ENCODE measurements at regions not wholly inside any gene's neighbourhood (a gene's known extent, or its start where the extent isn't known, plus 50 kb on each side); places are given as distances from the start of the nearest gene placed in this dataset.
"Not testable (repeated sequence)": the region's sequence is repeated elsewhere in the genome, so short reads cannot be mapped to it uniquely, and the experiment has no call there.

DNA sequence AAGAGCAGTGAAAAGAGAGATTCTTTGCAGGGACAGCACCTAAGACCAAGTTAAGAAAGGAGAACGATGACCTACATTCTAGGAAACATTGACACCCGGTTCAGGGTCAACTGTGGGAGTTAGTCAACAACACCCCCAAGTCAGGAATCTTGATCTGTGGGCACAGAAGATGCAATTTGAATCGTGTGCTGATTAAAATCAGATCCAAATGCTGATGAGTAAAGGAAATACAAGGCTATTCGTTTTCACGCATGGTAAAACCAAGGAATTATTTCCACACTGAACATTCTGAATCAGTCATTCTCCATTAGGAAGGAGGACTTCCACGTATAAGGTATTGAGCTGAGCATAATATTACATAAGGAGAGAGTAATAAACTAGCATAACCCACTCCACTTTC lies 124.2 kb downstream of the COPS8 start:
- H3K4me3 ChIP-seq (ENCODE audit: low read depth, low read length): no peak overlapping the region
- TF ChIP-seq, protein P1, sequence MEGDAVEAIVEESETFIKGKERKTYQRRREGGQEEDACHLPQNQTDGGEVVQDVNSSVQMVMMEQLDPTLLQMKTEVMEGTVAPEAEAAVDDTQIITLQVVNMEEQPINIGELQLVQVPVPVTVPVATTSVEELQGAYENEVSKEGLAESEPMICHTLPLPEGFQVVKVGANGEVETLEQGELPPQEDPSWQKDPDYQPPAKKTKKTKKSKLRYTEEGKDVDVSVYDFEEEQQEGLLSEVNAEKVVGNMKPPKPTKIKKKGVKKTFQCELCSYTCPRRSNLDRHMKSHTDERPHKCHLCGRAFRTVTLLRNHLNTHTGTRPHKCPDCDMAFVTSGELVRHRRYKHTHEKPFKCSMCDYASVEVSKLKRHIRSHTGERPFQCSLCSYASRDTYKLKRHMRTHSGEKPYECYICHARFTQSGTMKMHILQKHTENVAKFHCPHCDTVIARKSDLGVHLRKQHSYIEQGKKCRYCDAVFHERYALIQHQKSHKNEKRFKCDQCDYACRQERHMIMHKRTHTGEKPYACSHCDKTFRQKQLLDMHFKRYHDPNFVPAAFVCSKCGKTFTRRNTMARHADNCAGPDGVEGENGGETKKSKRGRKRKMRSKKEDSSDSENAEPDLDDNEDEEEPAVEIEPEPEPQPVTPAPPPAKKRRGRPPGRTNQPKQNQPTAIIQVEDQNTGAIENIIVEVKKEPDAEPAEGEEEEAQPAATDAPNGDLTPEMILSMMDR (IDR thresholded peaks at IDR 0.05; ENCODE audit: insufficient read depth, low read length, severe bottlenecking): no peak
- peaks cover 10% of the 10 kb centered on the region for H3K27me3 ChIP-seq (ENCODE audit: control insufficient read depth, insufficient read depth, low read length)
- H3K36me3 ChIP-seq (ENCODE audit: control insufficient read depth, insufficient read depth, low read length): no peaks in the 10 kb centered on the region
- FAIRE-seq (no peak), DNase-seq (ENCODE audit: low read depth) (no peak)

GRCh38 chr2:237210297-237210696 lies 124.6 kb downstream of the COPS8 start:
- peaks cover 9% of the 10 kb centered on the region for H3K27me3 ChIP-seq (ENCODE audit: control insufficient read depth, insufficient read depth, low read length)
- no peak for DNase-seq (ENCODE audit: low read depth)
- no peak for FAIRE-seq

DNA sequence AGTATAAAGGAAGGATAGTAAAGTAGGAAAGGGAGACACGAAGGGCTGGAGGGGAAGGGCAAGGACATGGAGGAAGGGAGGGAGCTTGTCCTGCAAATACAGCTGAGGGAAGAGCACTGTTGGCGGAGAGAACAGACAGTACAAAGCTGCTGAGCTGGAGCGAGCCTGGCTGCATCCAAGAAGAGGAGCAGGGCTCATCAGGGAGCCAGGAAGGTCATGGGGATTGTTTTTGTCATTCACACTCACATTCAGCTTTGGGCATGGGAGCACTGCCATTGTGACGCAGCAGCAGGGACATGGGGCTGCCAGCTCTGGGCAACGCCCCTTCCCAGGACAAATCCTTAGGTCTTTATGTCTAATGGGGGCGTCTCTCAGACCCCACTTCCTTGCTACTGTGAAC lies 125.1 kb downstream of the COPS8 start:
- DNase-seq (ENCODE audit: low read depth) (no peak), FAIRE-seq (no peak)
- no peak overlapping the region for H3K4me3 ChIP-seq (ENCODE audit: low read depth, low read length)
- no peaks in the 10 kb centered on the region for H3K36me3 ChIP-seq (ENCODE audit: control insufficient read depth, insufficient read depth, low read length)
- peaks cover 4% of the 10 kb centered on the region for H3K27me3 ChIP-seq (ENCODE audit: control insufficient read depth, insufficient read depth, low read length)
- TF ChIP-seq, protein P1 (IDR thresholded peaks at IDR 0.05; ENCODE audit: insufficient read depth, low read length, severe bottlenecking): no peak

More at GRCh38 chr2:237210297-237210696, 124.6 kb downstream of the COPS8 start:
- TF ChIP-seq, protein P1 (IDR thresholded peaks at IDR 0.05; ENCODE audit: insufficient read depth, low read length, severe bottlenecking): no peak
- no peaks in the 10 kb centered on the region for H3K36me3 ChIP-seq (ENCODE audit: control insufficient read depth, insufficient read depth, low read length)
- H3K4me3 ChIP-seq (ENCODE audit: low read depth, low read length): no peak overlapping the region

GRCh38 chr2:237212356-237213279 lies 126.9 kb downstream of the COPS8 start:
- FAIRE-seq: peak; percentile 100
- not testable (repeated sequence) for H3K4me3 ChIP-seq (ENCODE audit: low read depth, low read length); H3K36me3 ChIP-seq (ENCODE audit: control insufficient read depth, insufficient read depth, low read length); H3K27me3 ChIP-seq (ENCODE audit: control insufficient read depth, insufficient read depth, low read length); DNase-seq (ENCODE audit: low read depth)

- H3K36me3 ChIP-seq (ENCODE audit: control insufficient read depth, insufficient read depth, low read length): no peaks in the 10 kb centered on the region
- peak; percentile 32 for DNase-seq (ENCODE audit: low read depth)
- no peaks in the 10 kb centered on the region for H3K27me3 ChIP-seq (ENCODE audit: control insufficient read depth, insufficient read depth, low read length)
- no peak overlapping the region for H3K4me3 ChIP-seq (ENCODE audit: low read depth, low read length)
- TF ChIP-seq, protein P1 (IDR thresholded peaks at IDR 0.05; ENCODE audit: insufficient read depth, low read length, severe bottlenecking): no peak
- FAIRE-seq: no peak
Observed at GRCh38 chr2:237213315-237214022, 127.8 kb downstream of the COPS8 start.

DNA sequence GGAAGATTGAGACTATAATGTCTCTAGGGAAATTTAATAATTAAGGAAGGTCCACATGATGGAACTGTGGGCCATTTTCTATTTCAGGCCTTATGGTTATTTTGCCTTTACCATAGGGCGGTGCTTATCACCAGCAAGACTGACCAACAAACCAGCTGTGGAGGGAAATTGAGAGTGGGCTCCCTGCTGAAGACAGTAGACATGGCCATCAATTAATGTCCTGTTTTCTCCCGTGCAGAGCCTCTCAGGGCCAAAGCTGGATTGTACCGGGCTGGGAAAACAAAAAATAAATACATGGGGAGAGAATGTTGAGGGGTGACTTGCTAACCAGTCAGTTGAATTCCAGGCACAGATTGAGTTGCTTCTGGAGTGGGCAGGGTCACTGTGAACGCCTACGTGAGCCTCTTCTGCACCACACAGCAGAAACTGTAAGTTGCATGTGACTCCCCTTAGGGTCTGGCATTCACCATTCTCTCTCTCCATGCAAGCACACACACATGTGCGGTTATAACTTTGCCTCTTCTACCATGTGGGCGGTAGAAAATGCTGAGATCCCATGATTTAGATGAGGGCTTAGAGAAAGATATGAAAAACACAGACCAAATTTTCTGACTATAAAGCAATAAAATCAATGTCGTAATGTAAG lies 128.5 kb downstream of the COPS8 start:
- Histone ChIP-seq H3K36me3 (ENCODE audit: control insufficient read depth, insufficient read depth, low read length) (no peaks in the 10 kb centered on the region), H3K4me3 (ENCODE audit: low read depth, low read length) (no peak overlapping the region)
- FAIRE-seq: no peak

More for the DNA sequence above, 128.5 kb downstream of the COPS8 start:
- no peaks in the 10 kb centered on the region for H3K27me3 ChIP-seq (ENCODE audit: control insufficient read depth, insufficient read depth, low read length)
- DNase-seq (ENCODE audit: low read depth): no peak
- TF ChIP-seq, protein P1 (IDR thresholded peaks at IDR 0.05; ENCODE audit: insufficient read depth, low read length, severe bottlenecking): no peak
